Panc1 (cell line): ENCODE measurements at regions not wholly inside any gene's neighbourhood (a gene's known extent, or its start where the extent isn't known, plus 50 kb on each side); places are given as distances from the start of the nearest gene placed in this dataset.

Source experiments
- TF ChIP-seq, protein P1 (sequence below): fragments of 450-650 bp; IDR thresholded peaks from 2 replicates; pipeline ENCODE4 v1.5.1; 2017; ENCODE audit warnings: mild to moderate bottlenecking
- TF ChIP-seq, protein P2 (sequence below), 2 experiments: IDR thresholded peaks; 2 replicates each; pipeline ENCODE4 v1.6.1; 2011 to 2012; ENCODE audit warnings: low read depth in 2 of 2, control low read depth in 1 of 2, low read length in 1 of 2, mild to moderate bottlenecking in 1 of 2, moderate library complexity in 1 of 2; ENCODE audit not compliant: insufficient read depth in 1 of 2

DNA sequence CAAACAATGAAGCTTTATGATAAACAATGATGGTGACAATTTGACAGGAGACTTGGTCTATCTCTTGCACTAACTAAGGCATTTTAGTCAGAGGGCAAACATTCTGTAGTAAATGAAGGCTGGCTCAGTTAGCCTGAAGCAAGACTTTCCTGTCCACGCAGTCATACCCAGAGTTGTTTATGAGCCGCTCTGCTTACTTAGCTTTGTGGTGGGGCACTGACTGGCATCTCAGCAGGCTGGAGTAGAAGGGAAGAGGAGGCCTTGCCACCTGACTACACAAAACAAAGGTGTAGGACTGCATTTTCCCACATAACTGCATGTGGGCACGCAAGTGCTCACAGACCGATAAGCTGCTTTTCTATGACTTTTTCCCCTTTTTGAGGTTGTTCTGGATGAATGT lies 133.7 kb upstream of the EPB41L4A start:
- TF ChIP-seq, protein P1, sequence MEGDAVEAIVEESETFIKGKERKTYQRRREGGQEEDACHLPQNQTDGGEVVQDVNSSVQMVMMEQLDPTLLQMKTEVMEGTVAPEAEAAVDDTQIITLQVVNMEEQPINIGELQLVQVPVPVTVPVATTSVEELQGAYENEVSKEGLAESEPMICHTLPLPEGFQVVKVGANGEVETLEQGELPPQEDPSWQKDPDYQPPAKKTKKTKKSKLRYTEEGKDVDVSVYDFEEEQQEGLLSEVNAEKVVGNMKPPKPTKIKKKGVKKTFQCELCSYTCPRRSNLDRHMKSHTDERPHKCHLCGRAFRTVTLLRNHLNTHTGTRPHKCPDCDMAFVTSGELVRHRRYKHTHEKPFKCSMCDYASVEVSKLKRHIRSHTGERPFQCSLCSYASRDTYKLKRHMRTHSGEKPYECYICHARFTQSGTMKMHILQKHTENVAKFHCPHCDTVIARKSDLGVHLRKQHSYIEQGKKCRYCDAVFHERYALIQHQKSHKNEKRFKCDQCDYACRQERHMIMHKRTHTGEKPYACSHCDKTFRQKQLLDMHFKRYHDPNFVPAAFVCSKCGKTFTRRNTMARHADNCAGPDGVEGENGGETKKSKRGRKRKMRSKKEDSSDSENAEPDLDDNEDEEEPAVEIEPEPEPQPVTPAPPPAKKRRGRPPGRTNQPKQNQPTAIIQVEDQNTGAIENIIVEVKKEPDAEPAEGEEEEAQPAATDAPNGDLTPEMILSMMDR = no peak
- TF ChIP-seq, protein P2, sequence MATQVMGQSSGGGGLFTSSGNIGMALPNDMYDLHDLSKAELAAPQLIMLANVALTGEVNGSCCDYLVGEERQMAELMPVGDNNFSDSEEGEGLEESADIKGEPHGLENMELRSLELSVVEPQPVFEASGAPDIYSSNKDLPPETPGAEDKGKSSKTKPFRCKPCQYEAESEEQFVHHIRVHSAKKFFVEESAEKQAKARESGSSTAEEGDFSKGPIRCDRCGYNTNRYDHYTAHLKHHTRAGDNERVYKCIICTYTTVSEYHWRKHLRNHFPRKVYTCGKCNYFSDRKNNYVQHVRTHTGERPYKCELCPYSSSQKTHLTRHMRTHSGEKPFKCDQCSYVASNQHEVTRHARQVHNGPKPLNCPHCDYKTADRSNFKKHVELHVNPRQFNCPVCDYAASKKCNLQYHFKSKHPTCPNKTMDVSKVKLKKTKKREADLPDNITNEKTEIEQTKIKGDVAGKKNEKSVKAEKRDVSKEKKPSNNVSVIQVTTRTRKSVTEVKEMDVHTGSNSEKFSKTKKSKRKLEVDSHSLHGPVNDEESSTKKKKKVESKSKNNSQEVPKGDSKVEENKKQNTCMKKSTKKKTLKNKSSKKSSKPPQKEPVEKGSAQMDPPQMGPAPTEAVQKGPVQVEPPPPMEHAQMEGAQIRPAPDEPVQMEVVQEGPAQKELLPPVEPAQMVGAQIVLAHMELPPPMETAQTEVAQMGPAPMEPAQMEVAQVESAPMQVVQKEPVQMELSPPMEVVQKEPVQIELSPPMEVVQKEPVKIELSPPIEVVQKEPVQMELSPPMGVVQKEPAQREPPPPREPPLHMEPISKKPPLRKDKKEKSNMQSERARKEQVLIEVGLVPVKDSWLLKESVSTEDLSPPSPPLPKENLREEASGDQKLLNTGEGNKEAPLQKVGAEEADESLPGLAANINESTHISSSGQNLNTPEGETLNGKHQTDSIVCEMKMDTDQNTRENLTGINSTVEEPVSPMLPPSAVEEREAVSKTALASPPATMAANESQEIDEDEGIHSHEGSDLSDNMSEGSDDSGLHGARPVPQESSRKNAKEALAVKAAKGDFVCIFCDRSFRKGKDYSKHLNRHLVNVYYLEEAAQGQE (IDR thresholded peaks at IDR 0.05; ENCODE audit: insufficient read depth in 1 of 2, low read depth in 2 of 2, low read length in 1 of 2) = no peak
